ENCODE measurements at regions not wholly inside any gene's neighbourhood (a gene's known extent, or its start where the extent isn't known, plus 50 kb on each side); places are given as distances from the start of the nearest gene placed in this dataset.

DNA sequence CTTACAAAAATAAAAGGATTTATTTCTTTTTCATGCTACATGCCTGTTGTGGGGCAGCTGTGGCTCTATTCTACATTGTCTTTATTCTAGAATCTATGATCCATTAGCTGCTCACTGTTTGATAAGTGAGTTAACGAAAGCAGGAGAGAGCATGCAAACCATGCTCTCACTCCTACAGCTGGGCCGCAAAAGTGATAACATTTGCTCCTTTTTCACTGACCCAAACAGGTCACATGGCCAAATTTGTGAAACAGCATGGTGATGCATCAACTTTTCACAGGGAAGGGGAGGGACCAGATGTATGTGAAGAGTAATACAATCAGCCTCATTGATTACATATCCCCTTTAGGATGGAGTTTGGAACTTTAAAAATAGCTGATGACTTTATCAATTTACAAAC lies 456.9 kb upstream of the SYT1 start:
- Histone ChIP-seq H3K9ac (ENCODE audit: low read depth, low read length) (no peak overlapping the region), H3K27me3 (ENCODE audit: control insufficient read depth, insufficient read depth, low read length) (no peaks in the 10 kb centered on the region), H3K4me3 (ENCODE audit: low read length) (no peak overlapping the region)

GRCh38 chr12:78414071-78414470 lies 450.5 kb upstream of the SYT1 start:
- Histone ChIP-seq H3K4me1 (ENCODE audit: control insufficient read depth, insufficient read depth, low read length) (no peaks in the 10 kb centered on the region), H3K4me2 (ENCODE audit: low read length) (no peak overlapping the region), H3K9me3 (replicated peaks; ENCODE audit: low read length) (no peaks in the 10 kb centered on the region), H3K27me3 (ENCODE audit: control insufficient read depth, insufficient read depth, low read length) (no peaks in the 10 kb centered on the region), H3K36me3 (ENCODE audit: insufficient read depth, low read length) (no peaks in the 10 kb centered on the region), H3K9ac (ENCODE audit: low read depth, low read length) (no peak overlapping the region), H3K4me3 (ENCODE audit: low read length) (no peak overlapping the region)

More for the DNA sequence above, 456.9 kb upstream of the SYT1 start:
- no peak overlapping the region for H3K4me2 ChIP-seq (ENCODE audit: low read length)
- peaks cover 21% of the 10 kb centered on the region for H3K4me1 ChIP-seq (ENCODE audit: control insufficient read depth, insufficient read depth, low read length)
- no peaks in the 10 kb centered on the region for H3K9me3 ChIP-seq (replicated peaks; ENCODE audit: low read length)
- no peaks in the 10 kb centered on the region for H3K36me3 ChIP-seq (ENCODE audit: insufficient read depth, low read length)

- Histone ChIP-seq H3K4me3 (ENCODE audit: low read length) (no peak overlapping the region), H3K9ac (ENCODE audit: low read depth, low read length) (no peak overlapping the region), H3K9me3 (replicated peaks; ENCODE audit: low read length) (no peaks in the 10 kb centered on the region), H3K36me3 (ENCODE audit: insufficient read depth, low read length) (no peaks in the 10 kb centered on the region), H3K4me1 (ENCODE audit: control insufficient read depth, insufficient read depth, low read length) (peaks cover 10% of the 10 kb centered on the region), H3K27me3 (ENCODE audit: control insufficient read depth, insufficient read depth, low read length) (no peaks in the 10 kb centered on the region), H3K4me2 (ENCODE audit: low read length) (no peak overlapping the region)
Measured at GRCh38 chr12:78418919-78419318, 445.7 kb upstream of the SYT1 start.

DNA sequence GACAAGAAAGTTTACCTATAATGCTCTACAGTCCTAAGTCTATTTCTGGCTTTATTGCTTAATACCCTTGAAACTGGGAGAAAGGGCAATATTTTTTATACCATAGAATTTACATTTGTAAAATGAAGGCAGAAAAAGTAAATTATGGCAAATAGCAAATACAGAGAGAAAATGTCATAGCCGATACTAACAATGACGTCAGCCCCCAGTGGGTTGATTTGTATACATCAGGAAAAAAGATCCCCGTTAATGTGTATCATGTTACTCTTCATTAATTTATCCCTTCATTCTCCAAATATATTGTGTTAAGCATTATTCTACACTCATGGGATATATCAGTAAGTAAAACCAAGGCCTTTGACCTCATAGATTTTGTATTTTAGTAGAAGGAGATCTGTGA lies 445.1 kb upstream of the SYT1 start:
- Histone ChIP-seq H3K4me2 (ENCODE audit: low read length) (no peak overlapping the region), H3K27me3 (ENCODE audit: control insufficient read depth, insufficient read depth, low read length) (no peaks in the 10 kb centered on the region), H3K9me3 (replicated peaks; ENCODE audit: low read length) (no peaks in the 10 kb centered on the region), H3K4me1 (ENCODE audit: control insufficient read depth, insufficient read depth, low read length) (peaks cover 10% of the 10 kb centered on the region), H3K4me3 (ENCODE audit: low read length) (no peak overlapping the region), H3K9ac (ENCODE audit: low read depth, low read length) (no peak overlapping the region), H3K36me3 (ENCODE audit: insufficient read depth, low read length) (no peaks in the 10 kb centered on the region)

- Histone ChIP-seq H3K4me3 (ENCODE audit: low read length) (no peak overlapping the region), H3K9me3 (replicated peaks; ENCODE audit: low read length) (no peaks in the 10 kb centered on the region), H3K4me1 (ENCODE audit: control insufficient read depth, insufficient read depth, low read length) (peaks cover 10% of the 10 kb centered on the region), H3K27me3 (ENCODE audit: control insufficient read depth, insufficient read depth, low read length) (no peaks in the 10 kb centered on the region), H3K9ac (ENCODE audit: low read depth, low read length) (no peak overlapping the region), H3K36me3 (ENCODE audit: insufficient read depth, low read length) (no peaks in the 10 kb centered on the region), H3K4me2 (ENCODE audit: low read length) (no peak overlapping the region)
Measured at GRCh38 chr12:78420991-78421390, 443.6 kb upstream of the SYT1 start.

DNA sequence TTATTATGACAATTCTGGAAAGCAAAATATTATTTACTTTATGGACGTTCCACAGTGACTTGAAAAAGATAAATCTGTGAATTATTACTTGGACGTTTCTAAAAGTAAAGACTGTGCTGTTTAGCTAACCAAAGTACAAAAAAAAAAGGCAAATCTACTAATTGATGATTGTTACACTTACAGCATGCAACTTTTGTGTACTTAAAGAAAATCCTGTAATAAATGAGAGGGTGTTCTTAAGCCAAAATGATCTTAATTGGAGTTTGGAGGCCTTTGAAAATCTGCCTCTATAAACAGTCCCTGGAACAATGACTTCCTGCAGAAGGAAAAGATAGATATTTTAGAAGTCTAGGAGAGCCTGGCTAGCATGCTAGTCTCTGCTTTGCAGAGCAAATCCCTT lies 434.0 kb upstream of the SYT1 start:
- Histone ChIP-seq H3K4me2 (ENCODE audit: low read length) (no peak overlapping the region), H3K9me3 (replicated peaks; ENCODE audit: low read length) (no peaks in the 10 kb centered on the region), H3K27me3 (ENCODE audit: control insufficient read depth, insufficient read depth, low read length) (no peaks in the 10 kb centered on the region), H3K36me3 (ENCODE audit: insufficient read depth, low read length) (no peaks in the 10 kb centered on the region), H3K4me1 (ENCODE audit: control insufficient read depth, insufficient read depth, low read length) (peaks cover 11% of the 10 kb centered on the region), H3K4me3 (ENCODE audit: low read length) (no peak overlapping the region), H3K9ac (ENCODE audit: low read depth, low read length) (no peak overlapping the region)

GRCh38 chr12:78431931-78432330 lies 432.6 kb upstream of the SYT1 start:
- no peak overlapping the region for H3K9ac ChIP-seq (ENCODE audit: low read depth, low read length)
- no peak overlapping the region for H3K4me3 ChIP-seq (ENCODE audit: low read length)
- no peaks in the 10 kb centered on the region for H3K36me3 ChIP-seq (ENCODE audit: insufficient read depth, low read length)
- H3K9me3 ChIP-seq (replicated peaks; ENCODE audit: low read length): no peaks in the 10 kb centered on the region
- H3K27me3 ChIP-seq (ENCODE audit: control insufficient read depth, insufficient read depth, low read length): no peaks in the 10 kb centered on the region
- no peak overlapping the region for H3K4me2 ChIP-seq (ENCODE audit: low read length)
- peaks cover 7% of the 10 kb centered on the region for H3K4me1 ChIP-seq (ENCODE audit: control insufficient read depth, insufficient read depth, low read length)

GRCh38 chr12:78439666-78440065 lies 424.9 kb upstream of the SYT1 start:
- no peak overlapping the region for H3K9ac ChIP-seq (ENCODE audit: low read depth, low read length)
- H3K9me3 ChIP-seq (replicated peaks; ENCODE audit: low read length): no peaks in the 10 kb centered on the region
- no peak overlapping the region for H3K4me3 ChIP-seq (ENCODE audit: low read length)
- no peaks in the 10 kb centered on the region for H3K27me3 ChIP-seq (ENCODE audit: control insufficient read depth, insufficient read depth, low read length)
- peaks cover 24% of the 10 kb centered on the region for H3K4me1 ChIP-seq (ENCODE audit: control insufficient read depth, insufficient read depth, low read length)
- no peaks in the 10 kb centered on the region for H3K36me3 ChIP-seq (ENCODE audit: insufficient read depth, low read length)
- H3K4me2 ChIP-seq (ENCODE audit: low read length): no peak overlapping the region

DNA sequence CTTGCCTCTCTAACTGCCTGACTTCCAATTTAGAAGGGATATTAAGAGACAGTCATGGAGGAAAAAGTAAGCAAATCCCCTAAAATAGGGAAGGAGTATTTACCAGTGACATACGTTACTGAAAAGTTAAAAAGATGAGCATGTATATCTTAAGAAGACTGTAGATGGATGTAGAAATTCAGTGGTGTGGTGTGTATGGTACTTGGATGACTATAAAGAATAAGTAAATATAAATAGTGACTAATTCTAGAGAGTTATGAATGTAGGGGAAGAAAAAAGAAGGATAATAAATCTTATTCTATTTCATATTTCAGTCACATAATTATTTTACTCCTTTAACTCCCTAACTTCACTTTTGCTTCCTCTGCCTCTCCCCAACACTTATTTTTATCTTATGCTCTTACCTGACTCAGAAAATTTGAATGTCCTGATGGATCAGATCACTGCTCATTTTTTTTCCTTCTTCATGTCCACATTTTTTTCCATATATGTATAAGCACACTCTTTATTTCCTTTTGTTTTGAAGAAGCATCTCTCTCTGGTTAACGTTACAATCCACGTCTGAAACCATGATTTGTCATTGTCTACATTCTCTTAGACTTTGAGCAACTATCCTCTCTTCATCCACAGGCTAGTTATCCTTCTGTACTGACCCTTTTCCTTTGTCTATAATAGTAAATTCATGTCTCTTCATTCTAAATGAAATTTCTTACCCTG lies 422.7 kb upstream of the SYT1 start:
- H3K9ac ChIP-seq (ENCODE audit: low read depth, low read length): no peak overlapping the region
- peak overlapping the region; percentile 56 for H3K4me2 ChIP-seq (ENCODE audit: low read length)
- H3K27me3 ChIP-seq (ENCODE audit: control insufficient read depth, insufficient read depth, low read length): no peaks in the 10 kb centered on the region
- no peaks in the 10 kb centered on the region for H3K36me3 ChIP-seq (ENCODE audit: insufficient read depth, low read length)
- H3K4me1 ChIP-seq (ENCODE audit: control insufficient read depth, insufficient read depth, low read length): peaks cover 28% of the 10 kb centered on the region
- H3K4me3 ChIP-seq (ENCODE audit: low read length): peak overlapping the region; percentile 35
- no peaks in the 10 kb centered on the region for H3K9me3 ChIP-seq (replicated peaks; ENCODE audit: low read length)

DNA sequence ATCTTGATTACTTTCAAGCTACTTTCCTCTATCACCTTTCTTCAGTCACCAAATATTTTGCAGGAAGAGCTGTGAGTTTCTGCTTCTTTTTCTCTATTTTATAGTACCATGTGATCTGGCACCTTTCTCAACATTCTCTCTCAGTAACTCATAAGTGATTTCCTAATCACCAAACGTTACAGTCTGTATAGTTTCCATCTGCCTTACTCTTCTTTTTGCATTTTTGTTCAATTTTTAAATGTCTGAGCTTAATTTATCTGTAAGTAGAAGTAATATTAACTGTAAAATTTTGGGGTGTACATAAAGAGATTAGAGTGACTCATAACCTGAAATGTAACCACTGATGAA lies 422.1 kb upstream of the SYT1 start:
- Histone ChIP-seq H3K4me3 (ENCODE audit: low read length) (peak overlapping the region; percentile 5), H3K36me3 (ENCODE audit: insufficient read depth, low read length) (no peaks in the 10 kb centered on the region), H3K4me2 (ENCODE audit: low read length) (peak overlapping the region; percentile 56), H3K4me1 (ENCODE audit: control insufficient read depth, insufficient read depth, low read length) (peaks cover 28% of the 10 kb centered on the region), H3K27me3 (ENCODE audit: control insufficient read depth, insufficient read depth, low read length) (no peaks in the 10 kb centered on the region), H3K9me3 (replicated peaks; ENCODE audit: low read length) (no peaks in the 10 kb centered on the region), H3K9ac (ENCODE audit: low read depth, low read length) (no peak overlapping the region)

DNA sequence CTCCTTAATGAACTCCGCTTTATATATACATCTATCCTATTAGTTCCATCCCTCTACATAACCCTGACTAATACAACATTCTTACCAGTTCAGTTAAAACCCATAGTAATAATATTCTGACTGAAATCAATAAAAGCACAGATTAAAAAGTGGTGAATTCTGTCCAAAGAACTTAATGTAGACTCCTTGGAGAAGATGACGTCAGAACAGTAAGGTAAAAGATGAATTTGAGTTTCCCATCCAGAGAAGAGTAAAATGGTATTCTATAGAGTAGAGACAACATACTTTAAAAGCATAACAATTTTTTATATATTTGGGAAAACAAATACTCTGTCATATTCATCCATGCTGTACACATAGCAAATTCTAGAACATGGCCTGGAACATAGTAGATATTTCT lies 418.0 kb upstream of the SYT1 start:
- Histone ChIP-seq H3K4me1 (ENCODE audit: control insufficient read depth, insufficient read depth, low read length) (peaks cover 29% of the 10 kb centered on the region), H3K36me3 (ENCODE audit: insufficient read depth, low read length) (no peaks in the 10 kb centered on the region), H3K9ac (ENCODE audit: low read depth, low read length) (no peak overlapping the region), H3K4me3 (ENCODE audit: low read length) (no peak overlapping the region), H3K27me3 (ENCODE audit: control insufficient read depth, insufficient read depth, low read length) (no peaks in the 10 kb centered on the region), H3K4me2 (ENCODE audit: low read length) (no peak overlapping the region), H3K9me3 (replicated peaks; ENCODE audit: low read length) (no peaks in the 10 kb centered on the region)

DNA sequence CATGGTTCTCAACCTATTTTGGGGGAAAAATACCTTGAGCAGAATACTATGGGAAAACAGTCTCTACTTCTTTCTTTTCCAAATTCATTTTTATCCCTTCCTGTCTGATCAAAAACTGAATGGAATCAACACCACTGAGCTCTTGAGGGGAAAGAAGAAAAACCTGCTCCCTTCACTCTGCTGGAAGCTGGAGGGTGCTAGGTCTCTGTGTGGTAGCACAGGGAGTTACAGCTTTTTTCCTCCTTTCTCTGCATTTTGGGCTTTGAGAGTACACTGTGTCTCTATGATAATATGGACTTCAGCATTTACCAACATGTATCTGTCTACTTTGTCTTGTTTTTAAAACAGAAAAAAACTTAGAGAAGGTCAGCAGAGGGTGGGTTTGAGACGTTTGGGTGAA lies 417.2 kb upstream of the SYT1 start:
- Histone ChIP-seq H3K27me3 (ENCODE audit: control insufficient read depth, insufficient read depth, low read length) (no peaks in the 10 kb centered on the region), H3K4me2 (ENCODE audit: low read length) (no peak overlapping the region), H3K9ac (ENCODE audit: low read depth, low read length) (no peak overlapping the region), H3K4me3 (ENCODE audit: low read length) (no peak overlapping the region), H3K9me3 (replicated peaks; ENCODE audit: low read length) (no peaks in the 10 kb centered on the region), H3K4me1 (ENCODE audit: control insufficient read depth, insufficient read depth, low read length) (peaks cover 21% of the 10 kb centered on the region), H3K36me3 (ENCODE audit: insufficient read depth, low read length) (no peaks in the 10 kb centered on the region)

Data from skeletal muscle satellite cell (primary cell).